Smooth muscle cell (in vitro differentiated cells): ENCODE measurements at regions not wholly inside any gene's neighbourhood (a gene's known extent, or its start where the extent isn't known, plus 50 kb on each side); places are given as distances from the start of the nearest gene placed in this dataset.
"Not testable (repeated sequence)": the region's sequence is repeated elsewhere in the genome, so short reads cannot be mapped to it uniquely, and the experiment has no call there.

Source experiments
- DNase-seq: peaks from one replicate; lab custom pipeline; 2025; ENCODE audit not compliant: unreplicated experiment; lab: John Stamatoyannopoulos, UW
- H2AFZ ChIP-seq: fragments of 200-600 bp; sonication (generic); 2 replicates; pipeline ENCODE4 v1.6.0; 2016; ENCODE audit warnings: antibody characterized with exemption, low read depth, mild to moderate bottlenecking
- H3F3A ChIP-seq: fragments of 200-600 bp; sonication (generic); 2 replicates; pipeline ENCODE4 v1.6.0; 2017; ENCODE audit warnings: antibody characterized with exemption, low read depth
- H3K27ac ChIP-seq: fragments of 200-600 bp; sonication (generic); 2 replicates; pipeline ENCODE4 v1.5.1; 2016; ENCODE audit warnings: low read depth, mild to moderate bottlenecking
- H3K27me3 ChIP-seq: fragments of 200-600 bp; sonication (generic); 2 replicates; pipeline ENCODE4 v1.6.1; 2016; ENCODE audit warnings: low read depth, mild to moderate bottlenecking
- H3K36me3 ChIP-seq: fragments of 200-600 bp; sonication (generic); 2 replicates; pipeline ENCODE4 v1.5.1; 2016; ENCODE audit warnings: low read depth
- H3K4me1 ChIP-seq: fragments of 200-600 bp; sonication (generic); 2 replicates; pipeline ENCODE4 v1.5.1; 2016; ENCODE audit warnings: low read depth
- H3K4me2 ChIP-seq: fragments of 200-600 bp; sonication (generic); 2 replicates; pipeline ENCODE4 v1.6.0; 2016; ENCODE audit warnings: mild to moderate bottlenecking
- H3K4me3 ChIP-seq: fragments of 200-600 bp; sonication (generic); 2 replicates; pipeline ENCODE4 v1.5.1; 2016; ENCODE audit warnings: mild to moderate bottlenecking
- H3K79me2 ChIP-seq: fragments of 200-600 bp; sonication (generic); 2 replicates; pipeline ENCODE4 v1.6.0; 2016; ENCODE audit warnings: low read depth, mild to moderate bottlenecking
- H3K9ac ChIP-seq: fragments of 200-600 bp; sonication (generic); 2 replicates; pipeline ENCODE4 v1.6.0; 2016; ENCODE audit warnings: low read depth
- H3K9me3 ChIP-seq: fragments of 200-600 bp; sonication (generic); replicated peaks from 2 replicates; pipeline ENCODE4 v1.5.1; 2016; ENCODE audit warnings: low read depth
- H4K20me1 ChIP-seq: fragments of 200-600 bp; sonication (generic); 2 replicates; pipeline ENCODE4 v1.6.0; 2016; ENCODE audit warnings: low read depth
- CTCF ChIP-seq: fragments of 200-600 bp; sonication (generic); IDR thresholded peaks from 2 replicates; pipeline ENCODE4 v1.5.1; 2017; ENCODE audit warnings: borderline replicate concordance, mild to moderate bottlenecking, antibody characterized with exemption; ENCODE audit not compliant: insufficient read depth, poor library complexity, severe bottlenecking
- WGBS: methylation state at CpG from one replicate; pipeline ENCODE4 v1.1.7; 2016; ENCODE audit warnings: low lambda C conversion rate; 5-methylcytosine and 5-hydroxymethylcytosine counted together

GRCh38 chr1:30660241-30660640, 63.1 kb downstream of the MATN1 start:
- Histone ChIP-seq H3F3A (no peaks in the 10 kb centered on the region), H3K4me2 (no peak overlapping the region), H2AFZ (no peak overlapping the region), H3K27ac (no peak overlapping the region), H4K20me1 (no peaks in the 10 kb centered on the region), H3K9me3 (no peaks in the 10 kb centered on the region), H3K79me2 (no peaks in the 10 kb centered on the region), H3K4me1 (peaks cover 11% of the 10 kb centered on the region), H3K9ac (no peak overlapping the region), H3K36me3 (no peaks in the 10 kb centered on the region), H3K27me3 (peaks cover 14% of the 10 kb centered on the region), H3K4me3 (no peak overlapping the region)
- no peak for TF ChIP-seq CTCF
- DNase-seq, result no peak
- WGBS, result 86% methylated on average over 8 of the region's 8 CpGs

- Histone ChIP-seq H3K9ac (no peak overlapping the region), H3F3A (no peaks in the 10 kb centered on the region), H4K20me1 (no peaks in the 10 kb centered on the region), H3K27me3 (peaks cover 14% of the 10 kb centered on the region), H3K36me3 (no peaks in the 10 kb centered on the region), H3K4me2 (no peak overlapping the region), H3K79me2 (no peaks in the 10 kb centered on the region), H3K27ac (no peak overlapping the region), H3K4me3 (no peak overlapping the region), H3K9me3 (no peaks in the 10 kb centered on the region), H2AFZ (no peak overlapping the region), H3K4me1 (peaks cover 11% of the 10 kb centered on the region)
- 89% methylated on average over 8 of the region's 8 CpGs for WGBS
- no peak for DNase-seq
- no peak for TF ChIP-seq CTCF
Measured at GRCh38 chr1:30659702-30660101, 63.7 kb downstream of the MATN1 start.

- not testable (repeated sequence) for H3K9ac ChIP-seq, H3F3A ChIP-seq, H3K79me2 ChIP-seq, H3K27ac ChIP-seq, H3K4me1 ChIP-seq, H2AFZ ChIP-seq, H3K4me3 ChIP-seq, H3K36me3 ChIP-seq, H3K9me3 ChIP-seq, H4K20me1 ChIP-seq, H3K4me2 ChIP-seq, DNase-seq
- H3K27me3 ChIP-seq, result peaks cover 14% of the 10 kb centered on the region
- 96% methylated on average over 4 of the region's 4 CpGs for WGBS
Measured at GRCh38 chr1:30658375-30658774, 65.0 kb downstream of the MATN1 start.

GRCh38 chr1:30658014-30658336, 65.4 kb downstream of the MATN1 start:
- Histone ChIP-seq H3K4me2 (no peak overlapping the region), H3K4me1 (peaks cover 4% of the 10 kb centered on the region), H2AFZ (no peak overlapping the region), H3K9ac (no peak overlapping the region), H3K36me3 (no peaks in the 10 kb centered on the region), H3K27me3 (peaks cover 14% of the 10 kb centered on the region), H4K20me1 (no peaks in the 10 kb centered on the region), H3K4me3 (no peak overlapping the region), H3F3A (no peaks in the 10 kb centered on the region), H3K79me2 (no peaks in the 10 kb centered on the region), H3K9me3 (no peaks in the 10 kb centered on the region), H3K27ac (no peak overlapping the region)
- DNase-seq, result no peak
- 86% methylated on average over 4 of the region's 8 CpGs for WGBS
- TF ChIP-seq CTCF, result no peak
